Right atrium auricular region (tissue), 2 donors: ENCODE measurements at regions not wholly inside any gene's neighbourhood (a gene's known extent, or its start where the extent isn't known, plus 50 kb on each side); places are given as distances from the start of the nearest gene placed in this dataset.
"Not testable (repeated sequence)": the region's sequence is repeated elsewhere in the genome, so short reads cannot be mapped to it uniquely, and the experiment has no call there.

Experiments
- DNase-seq: peaks from one replicate; pipeline ENCODE4 v3.0.0-alpha.2; 2019; ENCODE audit warnings: low spot score
- H3K27ac ChIP-seq, 2 donors: fragments of 200-600 bp; sonication (generic); 1 replicate in 1 of 2; 2 replicates in 1 of 2; pipeline ENCODE4 v1.5.1; 2016 to 2019
- H3K27me3 ChIP-seq, 2 donors: fragments of 200-600 bp; sonication (generic); one replicate each; pipeline versions ENCODE4 v1.5.1 to v1.6.0; 2017 to 2019
- H3K36me3 ChIP-seq: fragments of 200-600 bp; sonication (generic); one replicate; pipeline ENCODE4 v1.5.1; 2016
- H3K4me1 ChIP-seq, 2 donors: fragments of 200-600 bp; sonication (generic); one replicate each; pipeline versions ENCODE4 v1.5.1 to v1.6.0; 2017 to 2019
- H3K4me3 ChIP-seq, 2 donors: fragments of 200-600 bp; sonication (generic); 1 replicate in 1 of 2; 2 replicates in 1 of 2; pipeline ENCODE4 v1.5.1; 2017 to 2019; ENCODE audit warnings: mild to moderate bottlenecking in 1 of 2, moderate library complexity in 1 of 2
- H3K9me3 ChIP-seq, 2 donors: fragments of 200-600 bp; sonication (generic); one replicate each; pipeline ENCODE4 v1.5.1; 2019

DNA sequence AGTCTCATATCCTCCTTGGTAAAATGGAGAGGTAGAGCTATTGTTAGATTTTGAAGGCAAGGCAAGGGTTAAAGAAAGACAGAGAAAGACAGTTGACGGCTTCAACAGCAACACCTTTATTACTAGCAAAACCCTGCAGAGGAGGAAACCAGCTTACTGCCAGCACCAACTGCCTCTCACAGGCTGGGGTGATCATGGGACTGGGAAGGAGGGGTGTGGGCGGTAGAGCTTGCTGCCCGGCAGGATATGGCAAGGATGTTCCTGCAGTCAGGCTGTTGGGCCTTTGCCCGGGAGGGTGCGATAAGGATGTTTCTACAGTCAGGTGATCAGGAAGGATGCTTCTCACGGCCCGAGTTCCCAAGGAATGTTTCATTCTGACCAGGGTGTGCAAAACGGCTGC is 310.0 kb downstream of the FOXD4L4 start:
- H3K27me3 ChIP-seq, H3K9me3 ChIP-seq, DNase-seq, H3K27ac ChIP-seq, H3K4me3 ChIP-seq, H3K36me3 ChIP-seq, H3K4me1 ChIP-seq: not testable (repeated sequence)

DNA sequence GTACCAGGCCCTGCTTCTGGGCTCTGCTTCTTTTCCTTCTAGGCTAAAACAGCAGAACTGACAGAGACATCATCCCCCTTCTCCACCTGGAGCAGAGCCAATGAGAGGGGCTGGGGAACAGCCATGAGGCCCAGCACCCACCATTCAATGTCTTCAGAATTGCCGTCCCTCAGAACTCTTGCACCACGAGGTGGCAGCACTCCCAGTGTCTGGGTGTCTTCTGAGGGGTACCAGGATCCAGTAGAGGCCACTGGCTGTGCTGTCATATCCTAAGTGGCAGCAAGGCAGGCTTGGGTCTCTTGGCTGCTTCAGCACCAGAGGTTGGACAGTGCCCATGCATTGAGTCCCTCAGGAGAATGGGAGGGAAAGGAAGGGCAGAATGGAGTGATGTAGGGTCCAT is 312.8 kb downstream of the FOXD4L4 start:
- H3K4me1 ChIP-seq, DNase-seq, H3K36me3 ChIP-seq, H3K4me3 ChIP-seq, H3K27ac ChIP-seq, H3K9me3 ChIP-seq, H3K27me3 ChIP-seq: not testable (repeated sequence)

DNA sequence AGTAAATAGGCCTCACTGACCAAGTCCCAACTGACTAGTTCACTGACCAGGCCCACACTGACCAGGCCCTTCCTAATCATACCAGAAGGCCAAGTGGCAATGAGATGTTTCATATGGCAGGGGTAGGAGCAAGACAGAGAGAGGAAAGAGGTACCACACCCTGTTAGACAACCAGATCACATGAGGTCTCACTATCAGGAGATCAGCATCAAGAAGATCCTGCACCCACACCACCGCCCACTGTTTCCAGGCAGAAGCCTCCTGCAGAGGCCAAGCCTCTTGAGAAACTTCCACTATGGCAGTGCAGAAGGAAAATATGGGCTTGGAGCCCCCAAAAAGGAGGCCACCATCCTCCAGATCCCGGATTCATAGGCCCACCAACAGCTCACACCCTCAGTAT is 317.8 kb downstream of the FOXD4L4 start:
- H3K36me3 ChIP-seq, H3K27ac ChIP-seq, H3K4me3 ChIP-seq, DNase-seq, H3K4me1 ChIP-seq, H3K27me3 ChIP-seq, H3K9me3 ChIP-seq: not testable (repeated sequence)

DNA sequence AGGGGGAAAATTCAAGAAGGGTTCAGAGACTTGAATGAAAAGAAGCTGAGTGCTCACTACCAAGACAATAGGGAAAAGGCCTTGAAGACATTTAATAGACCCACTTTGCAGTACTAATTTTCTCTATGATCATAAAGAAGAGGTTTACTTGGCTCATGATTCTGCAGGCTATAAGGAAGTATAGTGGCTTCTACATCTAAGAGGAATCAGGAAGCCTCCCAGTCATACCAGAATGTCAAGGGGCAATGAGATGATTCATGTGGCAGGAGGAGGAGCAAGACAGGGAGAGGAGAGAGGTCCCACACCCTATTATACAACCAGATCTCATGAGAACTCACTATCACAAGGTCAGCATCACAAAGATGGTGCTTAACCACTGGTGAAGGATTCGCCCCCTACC is 323.7 kb downstream of the FOXD4L4 start:
- H3K4me3 ChIP-seq, DNase-seq, H3K36me3 ChIP-seq, H3K4me1 ChIP-seq, H3K27me3 ChIP-seq, H3K9me3 ChIP-seq, H3K27ac ChIP-seq: not testable (repeated sequence)

DNA sequence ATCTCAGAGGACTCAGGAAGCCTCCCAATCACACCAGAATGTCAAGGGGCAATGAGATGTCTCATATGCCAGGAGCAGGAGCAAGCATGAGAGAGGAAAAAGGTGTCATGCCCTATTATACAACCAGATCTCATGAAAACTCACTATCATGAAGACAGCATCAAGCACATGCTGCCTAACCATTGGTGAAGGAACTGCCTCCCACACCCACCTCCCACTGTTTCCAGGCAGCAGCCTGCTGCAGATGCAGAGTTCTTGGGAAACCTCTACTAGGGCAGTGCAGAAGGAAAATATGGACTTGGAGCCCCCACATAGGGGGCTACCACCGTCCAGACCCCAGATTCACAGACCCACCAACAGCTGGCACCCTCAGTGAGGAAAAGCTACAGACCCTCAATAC is 326.9 kb downstream of the FOXD4L4 start:
- not testable (repeated sequence) for H3K27ac ChIP-seq, H3K4me1 ChIP-seq, H3K9me3 ChIP-seq, DNase-seq, H3K36me3 ChIP-seq, H3K27me3 ChIP-seq, H3K4me3 ChIP-seq

DNA sequence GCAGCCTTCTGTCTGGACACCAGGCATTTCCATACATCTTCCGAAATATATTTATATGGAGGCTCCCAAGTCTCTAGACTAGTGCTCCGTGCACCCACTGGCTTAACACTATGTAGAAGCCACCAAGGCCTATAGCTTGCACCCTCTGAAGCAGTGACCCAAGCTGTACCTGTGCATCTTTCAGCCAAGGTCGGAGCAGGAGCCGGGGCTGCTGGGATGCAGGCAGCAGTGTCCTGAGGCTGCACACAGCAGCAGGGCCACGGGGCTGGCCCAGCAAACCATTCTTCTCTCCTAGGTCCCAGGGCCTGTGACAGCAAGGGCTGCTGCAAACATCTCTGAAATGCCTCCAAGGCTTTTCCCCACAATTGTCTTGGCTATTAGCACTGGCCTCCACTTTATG is 328.8 kb downstream of the FOXD4L4 start:
- H3K9me3 ChIP-seq, H3K27me3 ChIP-seq, H3K36me3 ChIP-seq, H3K4me1 ChIP-seq, H3K4me3 ChIP-seq, H3K27ac ChIP-seq: not testable (repeated sequence)
- DNase-seq = peak; percentile 56

DNA sequence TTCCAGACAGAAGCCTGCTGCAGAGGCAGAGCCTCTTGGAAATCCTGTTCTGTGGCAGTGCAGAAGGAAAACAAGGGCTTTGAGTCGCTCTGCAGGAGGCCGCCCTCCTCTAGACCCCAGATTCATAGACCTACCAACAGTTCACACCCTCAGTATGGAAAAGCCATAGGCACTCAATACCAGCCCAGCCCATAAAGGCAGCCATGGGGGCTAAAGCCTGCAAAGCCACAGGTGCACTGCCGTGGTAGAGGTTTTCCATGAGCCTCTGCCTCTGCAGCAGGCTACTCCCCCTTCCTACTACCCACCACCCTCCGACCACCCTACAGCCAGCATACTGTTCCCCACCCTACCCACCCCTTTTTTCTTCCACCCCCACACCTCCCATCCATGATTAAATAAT is 330.3 kb downstream of the FOXD4L4 start:
- not testable (repeated sequence) for H3K36me3 ChIP-seq, H3K4me1 ChIP-seq, H3K9me3 ChIP-seq, H3K27me3 ChIP-seq, H3K4me3 ChIP-seq, H3K27ac ChIP-seq
- peak; percentile 46 for DNase-seq

DNA sequence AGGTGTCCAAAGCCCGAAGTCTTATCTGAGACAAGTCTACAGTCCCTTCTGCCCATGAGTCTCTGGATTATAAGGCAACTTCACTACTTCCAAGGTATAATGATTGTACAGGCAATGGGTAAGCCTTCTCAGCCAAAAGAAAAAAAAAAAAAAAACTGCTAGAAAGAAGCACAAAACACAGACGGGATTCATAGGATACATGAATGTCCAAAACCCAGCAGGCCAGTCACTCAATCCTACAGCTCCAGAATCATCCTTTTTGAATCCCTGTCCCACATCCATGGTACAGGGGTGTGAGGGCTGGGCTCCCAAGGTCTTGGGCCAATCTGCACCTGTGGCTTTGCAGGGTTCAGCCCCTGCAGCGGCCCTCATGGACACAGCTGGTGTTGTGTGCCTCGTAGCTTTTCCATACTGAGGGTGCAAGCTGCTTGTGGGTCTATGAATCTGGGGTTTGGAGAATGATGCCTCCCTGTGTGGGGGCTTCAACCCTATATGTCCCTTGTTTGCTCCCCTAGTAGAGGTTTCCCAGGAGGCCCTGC is 331.6 kb downstream of the FOXD4L4 start:
- H3K27me3 ChIP-seq, H3K4me3 ChIP-seq, H3K36me3 ChIP-seq, H3K4me1 ChIP-seq, H3K27ac ChIP-seq, H3K9me3 ChIP-seq: not testable (repeated sequence)
- peak; percentile 57 for DNase-seq

DNA sequence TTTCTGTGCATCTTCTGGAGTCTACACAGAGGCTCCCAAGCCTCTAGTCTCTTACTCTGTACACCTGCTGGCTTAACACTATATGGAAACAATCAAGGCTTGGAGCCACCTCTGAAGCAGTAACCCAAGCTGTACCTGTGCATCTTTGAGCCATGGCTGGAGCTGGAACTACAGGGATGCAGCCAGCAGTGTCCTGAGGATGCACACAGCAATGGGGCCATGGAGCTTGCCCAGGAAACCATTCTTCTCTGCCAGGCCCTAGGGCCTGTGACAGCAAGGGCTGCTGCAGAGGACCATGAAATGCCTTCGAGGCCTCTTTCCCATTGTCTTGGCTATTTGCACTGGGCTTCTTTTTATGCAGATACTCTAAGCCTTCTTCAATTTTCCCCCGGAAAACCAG is 332.1 kb downstream of the FOXD4L4 start:
- H3K9me3 ChIP-seq, H3K27ac ChIP-seq, H3K27me3 ChIP-seq, H3K36me3 ChIP-seq, H3K4me1 ChIP-seq, DNase-seq, H3K4me3 ChIP-seq: not testable (repeated sequence)

DNA sequence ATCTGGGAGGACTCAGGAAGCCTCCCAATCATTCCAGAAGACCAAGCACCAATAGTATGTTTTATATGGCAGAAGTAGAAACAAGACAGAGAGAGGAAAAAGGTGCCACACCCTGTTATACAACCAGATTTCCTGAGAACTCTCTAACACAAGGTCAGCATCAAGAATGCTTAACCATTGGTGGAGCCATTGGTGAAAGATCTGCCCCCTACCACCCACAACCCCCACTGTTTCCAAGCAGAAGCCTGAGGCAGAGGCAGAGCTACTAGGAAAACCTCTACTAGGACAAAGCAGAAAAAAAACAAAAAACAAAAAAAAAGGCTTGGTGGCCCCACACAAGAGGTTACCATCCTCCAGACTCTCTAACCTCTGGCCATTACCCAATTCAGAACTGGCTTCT is 336.2 kb downstream of the FOXD4L4 start:
- not testable (repeated sequence) for H3K27ac ChIP-seq, DNase-seq, H3K9me3 ChIP-seq, H3K27me3 ChIP-seq, H3K4me3 ChIP-seq, H3K4me1 ChIP-seq, H3K36me3 ChIP-seq

DNA sequence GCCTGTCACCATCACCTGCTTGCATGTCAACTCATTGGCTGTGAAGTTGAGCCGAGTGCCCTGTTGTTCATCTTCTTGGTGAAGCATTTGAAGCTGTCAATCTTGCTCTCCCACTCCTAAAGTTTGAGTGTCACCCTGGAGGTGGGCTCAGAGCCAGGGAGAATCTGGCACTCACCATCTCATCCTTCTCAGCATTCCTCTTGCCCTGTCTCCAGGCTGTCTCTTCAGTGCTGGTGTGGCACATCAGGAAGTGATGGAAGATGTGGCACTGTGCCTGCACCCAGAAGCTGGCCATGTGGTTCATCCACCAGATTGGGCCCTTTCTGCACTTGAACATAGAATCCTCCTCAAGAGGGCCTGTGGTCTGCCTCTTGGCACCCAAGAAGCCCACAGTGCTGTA is 345.9 kb downstream of the FOXD4L4 start:
- not testable (repeated sequence) for H3K4me3 ChIP-seq, H3K4me1 ChIP-seq, H3K36me3 ChIP-seq, H3K27ac ChIP-seq, H3K27me3 ChIP-seq, H3K9me3 ChIP-seq
- peak; percentile 55 for DNase-seq
